Effector memory CD4-positive, alpha-beta T cell (primary cell): ENCODE measurements at regions not wholly inside any gene's neighbourhood (a gene's known extent, or its start where the extent isn't known, plus 50 kb on each side); places are given as distances from the start of the nearest gene placed in this dataset.

ENCODE experiments used
- DNase-seq, 3 donors: peaks; one replicate each; pipeline ENCODE4 v3.0.0-alpha.2; 2020
- H3K27ac ChIP-seq: 2 replicates; pipeline ENCODE4 v1.7.0; 2013; ENCODE audit warnings: mild to moderate bottlenecking, low read length, moderate library complexity; ENCODE audit not compliant: insufficient read depth, poor library complexity, severe bottlenecking
- H3K27me3 ChIP-seq: replicated peaks from 2 replicates; pipeline ENCODE4 v1.7.0; 2013; ENCODE audit warnings: mild to moderate bottlenecking, low read length; ENCODE audit not compliant: insufficient read depth, control insufficient read depth, poor library complexity, severe bottlenecking
- H3K36me3 ChIP-seq: 2 replicates; pipeline ENCODE4 v1.7.0; 2013; ENCODE audit warnings: mild to moderate bottlenecking, low read length, moderate library complexity; ENCODE audit not compliant: control insufficient read depth, insufficient read depth
- H3K4me1 ChIP-seq: 2 replicates; pipeline ENCODE4 v1.7.0; 2013; ENCODE audit warnings: low read length, mild to moderate bottlenecking; ENCODE audit not compliant: control insufficient read depth, insufficient read depth, poor library complexity, severe bottlenecking
- H3K4me3 ChIP-seq: 2 replicates; pipeline ENCODE4 v1.7.0; 2013; ENCODE audit warnings: low read length, low read depth, mild to moderate bottlenecking; ENCODE audit not compliant: insufficient read depth, poor library complexity, severe bottlenecking
- H3K9me3 ChIP-seq: 2 replicates; pipeline ENCODE4 v1.7.0; 2013; ENCODE audit warnings: mild to moderate bottlenecking, low read length, moderate library complexity; ENCODE audit not compliant: control insufficient read depth

DNA sequence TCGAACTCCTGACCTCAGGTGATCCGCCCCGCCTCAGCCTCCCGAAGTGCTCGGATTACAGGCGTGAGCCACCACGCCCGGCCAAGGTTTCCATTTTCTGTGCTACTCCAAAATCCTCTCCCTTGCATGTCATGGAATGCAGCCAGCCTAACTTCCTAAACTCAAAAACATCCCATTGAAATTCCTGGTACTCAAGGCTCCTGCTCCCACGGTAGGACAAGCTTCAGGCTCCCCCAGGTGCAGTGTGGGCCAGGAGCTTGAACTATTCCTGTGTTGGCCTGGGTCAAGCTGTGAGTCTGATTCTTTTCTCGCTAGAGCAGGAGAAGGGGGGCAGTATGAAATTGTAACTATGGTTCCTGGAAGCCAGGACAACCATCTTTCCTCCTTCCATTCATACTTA lies 97.1 kb downstream of the RPL27A start:
- no peaks in the 10 kb centered on the region for H3K4me1 ChIP-seq
- H3K9me3 ChIP-seq, result no peaks in the 10 kb centered on the region
- H3K36me3 ChIP-seq, result no peaks in the 10 kb centered on the region
- no peak for DNase-seq
- no peaks in the 10 kb centered on the region for H3K27me3 ChIP-seq
- H3K4me3 ChIP-seq, result no peak overlapping the region
- no peak overlapping the region for H3K27ac ChIP-seq

DNA sequence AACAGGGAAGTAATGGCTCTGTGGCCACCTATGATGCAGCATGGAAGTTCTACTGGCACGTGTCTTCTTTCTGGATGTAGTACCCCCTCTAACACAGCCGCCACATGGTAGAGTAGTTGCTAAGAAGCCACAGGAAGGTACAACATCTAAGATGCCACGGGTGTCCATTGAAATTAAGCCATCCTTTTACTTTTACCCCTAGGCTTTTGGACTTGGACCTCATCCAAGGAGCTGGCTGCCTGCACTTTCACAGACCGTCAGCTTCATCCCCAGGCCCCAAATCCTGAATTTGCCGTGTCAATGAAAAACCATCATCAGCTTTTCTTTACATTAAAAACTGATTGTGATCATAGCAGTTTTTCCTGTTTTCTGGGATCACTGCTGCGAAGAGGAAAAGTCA lies 102.4 kb downstream of the RPL27A start:
- H3K4me3 ChIP-seq, result no peak overlapping the region
- no peaks in the 10 kb centered on the region for H3K27me3 ChIP-seq
- H3K27ac ChIP-seq, result no peak overlapping the region
- no peaks in the 10 kb centered on the region for H3K9me3 ChIP-seq
- no peak for DNase-seq
- H3K4me1 ChIP-seq, result no peaks in the 10 kb centered on the region
- no peaks in the 10 kb centered on the region for H3K36me3 ChIP-seq

DNA sequence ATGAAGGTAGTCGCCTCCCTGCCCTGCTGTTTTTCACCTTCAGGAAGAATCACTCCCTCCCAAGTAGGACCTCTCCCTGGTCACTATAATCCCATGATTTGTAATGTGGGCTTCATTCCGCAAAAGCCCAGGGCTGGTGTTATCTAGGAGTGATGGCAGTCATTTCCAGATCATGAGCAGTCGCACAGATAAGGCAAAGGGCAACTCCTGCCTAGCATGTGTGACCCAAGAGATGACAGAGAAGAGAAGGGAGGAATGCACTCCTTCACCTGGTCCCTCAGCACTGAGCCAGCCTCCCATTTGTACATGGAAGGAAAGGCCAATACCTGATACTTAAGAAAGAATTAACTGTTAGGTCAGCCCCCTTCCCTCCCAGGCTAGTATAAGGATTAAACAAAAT lies 102.9 kb downstream of the RPL27A start:
- H3K9me3 ChIP-seq, result no peaks in the 10 kb centered on the region
- DNase-seq, result no peak

DNA sequence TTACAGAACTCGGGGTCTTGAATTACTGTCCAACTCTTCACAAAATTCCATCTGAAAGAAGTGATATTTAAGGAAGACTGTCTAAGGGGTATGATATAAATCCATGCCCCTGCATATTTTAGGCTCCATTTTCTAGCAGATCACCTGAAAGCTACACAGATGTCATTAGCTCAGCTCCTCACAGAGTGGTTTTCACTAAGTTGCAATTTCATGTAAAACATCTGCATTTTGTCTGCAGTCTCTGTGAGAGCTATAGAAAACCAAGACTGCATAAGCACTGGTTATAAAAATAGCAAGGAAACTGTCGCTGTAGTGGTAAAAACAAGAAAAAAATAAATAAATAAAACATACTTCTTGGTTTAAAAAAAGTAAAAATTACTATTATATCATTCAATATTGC lies 103.4 kb downstream of the RPL27A start:
- no peaks in the 10 kb centered on the region for H3K4me1 ChIP-seq
- no peaks in the 10 kb centered on the region for H3K9me3 ChIP-seq
- no peak for DNase-seq
- H3K36me3 ChIP-seq, result no peaks in the 10 kb centered on the region
- H3K4me3 ChIP-seq, result no peak overlapping the region
- no peaks in the 10 kb centered on the region for H3K27me3 ChIP-seq
- no peak overlapping the region for H3K27ac ChIP-seq

More for the DNA sequence above, 102.9 kb downstream of the RPL27A start:
- H3K4me3 ChIP-seq, result no peak overlapping the region
- H3K36me3 ChIP-seq, result no peaks in the 10 kb centered on the region
- H3K4me1 ChIP-seq, result no peaks in the 10 kb centered on the region
- H3K27ac ChIP-seq, result no peak overlapping the region
- H3K27me3 ChIP-seq, result no peaks in the 10 kb centered on the region

DNA sequence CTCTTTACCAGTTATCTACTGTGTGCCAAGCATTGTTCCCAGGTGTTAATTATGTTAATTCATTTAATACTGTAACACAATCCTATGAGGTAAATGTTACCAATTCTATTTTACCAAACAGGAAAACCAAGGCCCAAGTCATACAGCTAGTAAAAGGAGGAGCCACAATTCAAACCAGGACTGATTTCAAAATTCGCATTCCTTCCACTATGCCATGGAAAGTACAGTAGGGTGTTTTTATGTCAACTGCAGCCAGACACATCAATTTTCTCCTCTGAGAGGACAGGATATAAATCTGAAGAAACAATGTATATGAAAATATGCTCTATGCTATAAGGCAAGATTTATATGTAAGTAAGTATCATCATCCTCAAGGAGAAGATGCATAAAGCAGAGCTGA lies 104.3 kb downstream of the RPL27A start:
- no peak for DNase-seq
- Histone ChIP-seq H3K27me3 (no peaks in the 10 kb centered on the region), H3K36me3 (no peaks in the 10 kb centered on the region), H3K27ac (no peak overlapping the region), H3K4me3 (no peak overlapping the region), H3K9me3 (no peaks in the 10 kb centered on the region), H3K4me1 (no peaks in the 10 kb centered on the region)

DNA sequence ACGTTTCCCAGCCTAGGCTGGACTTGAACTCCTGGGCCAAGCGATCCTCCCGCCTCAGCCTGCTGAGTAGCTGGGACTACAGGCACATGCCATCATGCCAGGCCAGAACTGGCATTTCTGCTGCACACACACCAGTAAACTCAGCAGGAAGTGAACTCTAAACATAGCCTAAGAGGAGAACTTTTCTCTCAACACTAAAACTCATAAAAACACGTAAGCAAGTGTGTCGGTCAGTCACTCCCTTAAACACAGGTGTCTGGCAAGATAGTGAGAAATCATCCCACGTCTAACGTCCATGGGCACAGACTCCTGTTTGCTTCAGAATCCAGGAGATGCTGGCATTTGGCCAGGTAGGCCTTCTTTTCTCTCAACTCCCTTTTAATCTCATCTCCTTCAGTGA lies 104.8 kb downstream of the RPL27A start:
- Histone ChIP-seq H3K27ac (no peak overlapping the region), H3K4me3 (no peak overlapping the region), H3K4me1 (no peaks in the 10 kb centered on the region), H3K9me3 (no peaks in the 10 kb centered on the region), H3K36me3 (no peaks in the 10 kb centered on the region), H3K27me3 (no peaks in the 10 kb centered on the region)
- no peak for DNase-seq

DNA sequence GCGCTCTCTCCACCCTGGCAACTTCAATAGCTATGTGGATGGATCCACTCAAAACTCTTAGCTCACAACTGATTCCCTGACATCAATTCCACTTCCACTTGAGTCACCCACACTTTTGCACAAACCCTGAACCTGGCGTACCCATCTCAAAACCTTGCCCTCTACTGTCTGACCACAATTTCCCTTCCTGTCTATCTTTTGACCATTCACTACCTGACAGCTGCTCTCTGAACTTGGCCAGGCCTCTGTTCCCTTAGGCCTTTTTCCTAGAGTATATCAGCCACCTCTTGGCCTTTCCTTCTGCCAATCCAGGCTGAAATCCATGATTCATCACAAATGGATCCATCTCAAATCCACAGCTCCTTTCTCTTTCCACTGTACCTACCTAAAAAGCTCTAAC lies 106.0 kb downstream of the RPL27A start:
- no peak overlapping the region for H3K4me3 ChIP-seq
- no peaks in the 10 kb centered on the region for H3K4me1 ChIP-seq
- no peaks in the 10 kb centered on the region for H3K9me3 ChIP-seq
- no peak for DNase-seq
- no peaks in the 10 kb centered on the region for H3K36me3 ChIP-seq
- H3K27me3 ChIP-seq, result no peaks in the 10 kb centered on the region
- H3K27ac ChIP-seq, result no peak overlapping the region

DNA sequence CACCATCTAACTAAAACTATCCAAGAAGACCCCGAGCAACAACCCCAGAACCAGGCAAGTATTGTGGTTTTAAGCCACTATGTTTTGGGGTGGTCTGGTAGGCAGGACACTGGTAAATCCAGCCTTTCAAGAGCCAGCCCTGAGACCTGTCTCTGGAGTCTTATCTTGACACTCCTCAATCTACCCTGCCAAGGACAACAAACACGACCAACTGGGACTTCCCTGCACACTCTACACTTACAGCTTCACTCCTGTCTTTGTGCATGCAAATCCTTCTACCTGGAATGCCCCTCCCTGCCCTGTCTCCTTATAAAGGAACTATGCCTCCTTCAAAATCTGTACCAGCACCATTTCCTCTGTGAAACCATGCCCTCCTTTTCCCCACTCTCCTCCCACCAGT lies 107.3 kb downstream of the RPL27A start:
- Histone ChIP-seq H3K9me3 (no peaks in the 10 kb centered on the region), H3K27ac (no peak overlapping the region), H3K27me3 (no peaks in the 10 kb centered on the region), H3K36me3 (no peaks in the 10 kb centered on the region), H3K4me3 (no peak overlapping the region), H3K4me1 (no peaks in the 10 kb centered on the region)
- no peak for DNase-seq

DNA sequence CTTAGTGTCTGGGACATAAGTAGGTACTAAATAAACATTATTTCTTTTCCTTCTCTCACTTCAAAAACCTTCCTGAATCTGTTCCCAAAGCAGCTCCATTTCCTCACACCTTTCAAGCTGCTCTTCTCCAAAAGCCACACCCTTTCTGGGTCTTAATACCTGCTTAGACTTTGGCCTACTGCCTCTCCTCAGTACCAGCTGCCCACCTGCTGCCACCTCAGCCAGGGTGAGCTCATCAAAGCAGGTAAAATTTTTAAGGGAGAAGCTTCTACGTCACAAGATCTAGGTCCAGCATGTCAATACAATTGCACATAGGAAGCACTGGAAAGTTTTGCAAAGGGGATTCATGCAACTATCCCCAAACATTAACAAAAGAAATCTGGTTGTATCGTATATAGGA lies 108.4 kb downstream of the RPL27A start:
- no peak for DNase-seq
- H3K9me3 ChIP-seq, result no peaks in the 10 kb centered on the region
- H3K27me3 ChIP-seq, result no peaks in the 10 kb centered on the region
- H3K4me3 ChIP-seq, result no peak overlapping the region
- no peaks in the 10 kb centered on the region for H3K36me3 ChIP-seq
- no peak overlapping the region for H3K27ac ChIP-seq
- H3K4me1 ChIP-seq, result no peaks in the 10 kb centered on the region

DNA sequence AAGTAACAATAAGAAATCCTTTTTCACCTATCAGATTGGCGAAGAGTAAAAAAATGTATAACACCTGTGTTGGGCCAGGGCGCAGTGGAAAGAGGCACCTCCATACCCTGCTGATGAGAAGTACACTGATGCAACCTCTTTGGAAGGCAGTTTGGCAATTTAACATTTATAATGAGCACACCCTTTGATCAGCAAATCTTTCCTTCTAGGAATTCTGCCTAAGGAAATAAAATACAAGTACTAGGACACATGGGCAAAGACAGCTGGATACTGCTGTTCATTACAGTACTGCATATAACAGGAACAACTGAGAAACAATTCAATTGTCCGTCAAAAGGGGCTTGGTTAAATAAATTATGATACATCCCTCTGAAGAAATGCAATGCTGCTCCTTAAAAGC lies 110.1 kb downstream of the RPL27A start:
- Histone ChIP-seq H3K4me3 (no peak overlapping the region), H3K4me1 (no peaks in the 10 kb centered on the region), H3K9me3 (no peaks in the 10 kb centered on the region), H3K36me3 (no peaks in the 10 kb centered on the region), H3K27me3 (no peaks in the 10 kb centered on the region), H3K27ac (no peak overlapping the region)
- DNase-seq, result no peak
